Endodermal cell (in vitro differentiated cells): ENCODE measurements at regions not wholly inside any gene's neighbourhood (a gene's known extent, or its start where the extent isn't known, plus 50 kb on each side); places are given as distances from the start of the nearest gene placed in this dataset.

ENCODE experiments used
- DNase-seq: peaks from one replicate; pipeline ENCODE4 v3.0.0-alpha.2; 2017
- H3K27ac ChIP-seq: 2 replicates; pipeline ENCODE4 v1.5.1; 2013; ENCODE audit warnings: mild to moderate bottlenecking, low read depth, low read length, moderate library complexity
- H3K27me3 ChIP-seq: 2 replicates; pipeline ENCODE4 v1.6.1; 2013; ENCODE audit warnings: mild to moderate bottlenecking, low read length, moderate library complexity; ENCODE audit not compliant: insufficient read depth, control insufficient read depth, poor library complexity, severe bottlenecking
- H3K36me3 ChIP-seq: 2 replicates; pipeline ENCODE4 v1.7.0; 2013; ENCODE audit warnings: mild to moderate bottlenecking, low read length, moderate library complexity; ENCODE audit not compliant: control insufficient read depth, insufficient read depth
- H3K4me1 ChIP-seq: one replicate; pipeline ENCODE4 v1.7.0; 2013; ENCODE audit warnings: low read length; ENCODE audit not compliant: control insufficient read depth, insufficient read depth
- H3K4me3 ChIP-seq: 2 replicates; pipeline ENCODE4 v1.5.1; 2013; ENCODE audit warnings: mild to moderate bottlenecking, low read length, moderate library complexity
- H3K9ac ChIP-seq: 2 replicates; pipeline ENCODE4 v1.6.1; 2013; ENCODE audit warnings: mild to moderate bottlenecking, low read length, moderate library complexity; ENCODE audit not compliant: poor library complexity, severe bottlenecking; ENCODE audit errors: extremely low read depth
- H3K9me3 ChIP-seq: 2 replicates; pipeline ENCODE4 v1.6.1; 2013; ENCODE audit warnings: mild to moderate bottlenecking, low read length, moderate library complexity; ENCODE audit not compliant: control insufficient read depth
- H3K27ac Mint-ChIP-seq: 2 replicates; pipeline ENCODE4 v1.8.0; 2020; ENCODE audit warnings: mixed read lengths
- H3K27me3 Mint-ChIP-seq: 2 replicates; pipeline ENCODE4 v1.8.0; 2021; ENCODE audit warnings: mild to moderate bottlenecking, mixed read lengths; ENCODE audit not compliant: insufficient read depth
- H3K36me3 Mint-ChIP-seq: 2 replicates; pipeline ENCODE4 v1.8.0; 2020; ENCODE audit warnings: low read depth, mixed read lengths
- H3K4me1 Mint-ChIP-seq: 2 replicates; pipeline ENCODE4 v1.8.0; 2020; ENCODE audit warnings: mixed read lengths
- H3K4me3 Mint-ChIP-seq: 2 replicates; pipeline ENCODE4 v1.8.0; 2020; ENCODE audit warnings: mild to moderate bottlenecking, moderate library complexity, mixed read lengths
- H3K9me3 Mint-ChIP-seq: 2 replicates; pipeline ENCODE4 v1.8.0; 2020; ENCODE audit warnings: mild to moderate bottlenecking, mixed read lengths
- CTCF ChIP-seq: fragments of 200-600 bp; sonication (generic); conservative IDR thresholded peaks from 2 replicates; pipeline ENCODE4 v1.5.0; 2021; ENCODE audit warnings: antibody characterized with exemption, mild to moderate bottlenecking
- WGBS, 2 experiments: methylation state at CpG; one replicate each; pipeline versions ENCODE4 v1.1.5 to v1.1.7; 2013; ENCODE audit warnings: missing lambda C conversion rate in 2 of 2, mixed read lengths in 1 of 2; ENCODE audit not compliant: insufficient coverage in 1 of 2, insufficient read length in 1 of 2; 5-methylcytosine and 5-hydroxymethylcytosine counted together

- Histone ChIP-seq H3K27ac (no peak overlapping the region), H3K27me3 (no peaks in the 10 kb centered on the region), H3K4me3 (no peak overlapping the region), H3K9me3 (no peaks in the 10 kb centered on the region), H3K36me3 (no peaks in the 10 kb centered on the region), H3K9ac (no peak overlapping the region), H3K4me1 (peaks cover 3% of the 10 kb centered on the region)
- no peak for TF ChIP-seq CTCF
- no peaks in the 10 kb centered on the region for H3K36me3 Mint-ChIP-seq
- peaks cover 24% of the 10 kb centered on the region for H3K4me1 Mint-ChIP-seq
- WGBS, 2 experiments, result 96% methylated on average over 6 of the region's 7 CpGs
- no peak overlapping the region for H3K4me3 Mint-ChIP-seq
- no peaks in the 10 kb centered on the region for H3K27me3 Mint-ChIP-seq
- no peak for DNase-seq
- H3K9me3 Mint-ChIP-seq, result no peaks in the 10 kb centered on the region
- H3K27ac Mint-ChIP-seq, result no peak overlapping the region
Observed at GRCh38 chr6:3631877-3632276, 119.6 kb downstream of the PXDC1 start.

DNA sequence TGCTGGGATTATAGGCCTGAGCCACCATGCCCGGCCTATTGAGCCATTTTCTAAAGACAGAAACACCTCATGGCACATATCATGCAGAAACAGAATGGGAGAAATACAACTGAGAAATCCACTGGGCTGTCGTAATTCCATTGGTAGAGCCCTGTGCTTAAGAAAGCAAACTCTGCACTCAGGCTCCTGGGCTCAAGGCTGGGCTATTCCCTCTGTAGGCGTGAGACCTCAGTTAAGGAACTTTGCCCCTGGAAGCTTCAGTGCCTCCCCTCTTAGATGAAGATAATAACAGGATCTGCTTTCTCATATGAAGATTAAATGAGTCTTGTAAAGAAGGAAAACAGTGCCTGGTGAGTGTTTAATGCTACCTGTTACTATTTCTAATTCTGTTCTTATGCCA is 120.3 kb downstream of the PXDC1 start:
- Histone ChIP-seq H3K27ac (no peak overlapping the region), H3K9me3 (no peaks in the 10 kb centered on the region), H3K27me3 (no peaks in the 10 kb centered on the region), H3K9ac (no peak overlapping the region), H3K36me3 (no peaks in the 10 kb centered on the region), H3K4me3 (no peak overlapping the region), H3K4me1 (peaks cover 3% of the 10 kb centered on the region)
- H3K4me3 Mint-ChIP-seq, result no peak overlapping the region
- no peak for TF ChIP-seq CTCF
- H3K27me3 Mint-ChIP-seq, result no peaks in the 10 kb centered on the region
- peaks cover 28% of the 10 kb centered on the region for H3K4me1 Mint-ChIP-seq
- H3K9me3 Mint-ChIP-seq, result no peaks in the 10 kb centered on the region
- 94% methylated on average over 2 to 3 of the region's 3 CpGs for WGBS, 2 experiments
- H3K27ac Mint-ChIP-seq, result no peak overlapping the region
- no peak for DNase-seq
- H3K36me3 Mint-ChIP-seq, result no peaks in the 10 kb centered on the region

GRCh38 chr6:3630258-3630835 is 121.2 kb downstream of the PXDC1 start:
- H3K27ac Mint-ChIP-seq, result no peak overlapping the region
- Histone ChIP-seq H3K36me3 (no peaks in the 10 kb centered on the region), H3K9ac (no peak overlapping the region), H3K4me1 (peaks cover 3% of the 10 kb centered on the region), H3K27ac (no peak overlapping the region), H3K27me3 (no peaks in the 10 kb centered on the region), H3K9me3 (no peaks in the 10 kb centered on the region), H3K4me3 (no peak overlapping the region)
- no peaks in the 10 kb centered on the region for H3K27me3 Mint-ChIP-seq
- WGBS, 2 experiments, result 88 to 100% methylated on average over 2 to 4 of the region's 4 CpGs
- peaks cover 36% of the 10 kb centered on the region for H3K4me1 Mint-ChIP-seq
- TF ChIP-seq CTCF, result peak; percentile 15
- H3K9me3 Mint-ChIP-seq, result no peaks in the 10 kb centered on the region
- H3K36me3 Mint-ChIP-seq, result no peaks in the 10 kb centered on the region
- H3K4me3 Mint-ChIP-seq, result no peak overlapping the region
- DNase-seq, result no peak
